GM12874 (cell line): ENCODE measurements at regions not wholly inside any gene's neighbourhood (a gene's known extent, or its start where the extent isn't known, plus 50 kb on each side); places are given as distances from the start of the nearest gene placed in this dataset.

ENCODE experiments used
- TF ChIP-seq, protein P1 (sequence below): IDR thresholded peaks from 2 replicates; pipeline ENCODE4 v1.5.1; 2011; ENCODE audit warnings: low read depth, mild to moderate bottlenecking, control low read depth, low read length, moderate library complexity; ENCODE audit not compliant: insufficient read depth

DNA sequence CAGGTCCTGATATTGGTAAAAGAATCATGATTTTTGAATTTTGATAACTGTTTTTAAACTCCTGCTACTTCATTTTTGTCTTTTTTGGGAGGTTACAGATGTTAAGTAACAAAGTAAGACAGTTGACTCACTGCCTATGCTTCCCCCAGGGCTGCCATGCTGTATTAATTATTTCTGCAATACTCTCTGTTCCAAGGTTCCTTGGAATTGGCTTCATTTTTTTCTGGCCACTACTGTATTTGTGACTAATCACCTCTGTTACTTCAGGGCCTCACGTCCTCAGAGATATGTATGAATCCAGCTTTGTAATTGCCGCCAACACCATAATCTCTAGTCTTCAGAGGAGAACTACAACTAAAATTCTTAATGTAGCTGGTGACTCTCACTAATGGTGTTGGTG lies 1729.3 kb downstream of the C4orf33 start:
- TF ChIP-seq, protein P1, sequence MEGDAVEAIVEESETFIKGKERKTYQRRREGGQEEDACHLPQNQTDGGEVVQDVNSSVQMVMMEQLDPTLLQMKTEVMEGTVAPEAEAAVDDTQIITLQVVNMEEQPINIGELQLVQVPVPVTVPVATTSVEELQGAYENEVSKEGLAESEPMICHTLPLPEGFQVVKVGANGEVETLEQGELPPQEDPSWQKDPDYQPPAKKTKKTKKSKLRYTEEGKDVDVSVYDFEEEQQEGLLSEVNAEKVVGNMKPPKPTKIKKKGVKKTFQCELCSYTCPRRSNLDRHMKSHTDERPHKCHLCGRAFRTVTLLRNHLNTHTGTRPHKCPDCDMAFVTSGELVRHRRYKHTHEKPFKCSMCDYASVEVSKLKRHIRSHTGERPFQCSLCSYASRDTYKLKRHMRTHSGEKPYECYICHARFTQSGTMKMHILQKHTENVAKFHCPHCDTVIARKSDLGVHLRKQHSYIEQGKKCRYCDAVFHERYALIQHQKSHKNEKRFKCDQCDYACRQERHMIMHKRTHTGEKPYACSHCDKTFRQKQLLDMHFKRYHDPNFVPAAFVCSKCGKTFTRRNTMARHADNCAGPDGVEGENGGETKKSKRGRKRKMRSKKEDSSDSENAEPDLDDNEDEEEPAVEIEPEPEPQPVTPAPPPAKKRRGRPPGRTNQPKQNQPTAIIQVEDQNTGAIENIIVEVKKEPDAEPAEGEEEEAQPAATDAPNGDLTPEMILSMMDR: no peak

DNA sequence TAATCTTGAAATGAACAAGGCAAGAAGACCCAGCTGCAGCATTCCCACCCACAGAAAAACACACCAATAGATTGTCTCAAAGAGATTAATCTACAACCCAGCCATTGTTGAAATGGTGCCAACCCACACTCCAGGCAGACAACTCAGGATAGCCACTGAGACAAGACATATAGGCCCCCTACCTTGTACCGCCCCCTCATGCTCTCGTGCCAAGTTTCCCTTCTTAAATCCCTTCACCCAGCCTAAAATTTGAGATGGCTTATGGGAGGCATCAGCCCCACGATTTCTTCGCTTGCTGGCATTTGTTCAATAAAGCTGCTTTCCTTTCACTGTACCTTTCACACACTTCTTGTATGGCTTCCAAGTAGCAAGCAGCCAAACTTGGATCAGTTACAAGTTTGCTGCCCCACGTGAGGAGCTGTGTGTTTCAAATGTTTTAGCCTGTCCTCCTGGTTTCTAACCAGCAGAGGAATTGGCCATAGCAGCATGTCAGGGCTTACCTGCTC lies 1754.1 kb downstream of the C4orf33 start:
- TF ChIP-seq, protein P1: no peak

DNA sequence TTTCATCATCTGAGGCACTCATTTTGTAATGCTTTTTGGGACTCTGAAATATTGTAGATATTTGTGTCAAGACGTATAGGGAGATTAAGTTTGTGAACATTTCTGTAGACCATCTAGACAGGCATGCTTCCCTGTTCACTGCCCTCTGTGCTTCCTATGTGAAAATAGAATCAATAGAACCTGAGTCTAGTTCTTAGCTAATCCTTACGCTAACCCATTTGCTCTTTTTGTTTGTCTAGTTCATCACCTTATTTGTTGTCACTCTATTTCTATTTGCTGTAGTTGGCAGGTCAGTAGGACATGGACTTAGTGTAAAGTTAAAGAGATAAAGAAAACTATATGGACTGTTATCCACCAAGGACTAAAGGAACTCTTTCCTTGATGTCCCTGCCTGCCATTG lies 1755.2 kb downstream of the C4orf33 start:
- TF ChIP-seq, protein P1: no peak

DNA sequence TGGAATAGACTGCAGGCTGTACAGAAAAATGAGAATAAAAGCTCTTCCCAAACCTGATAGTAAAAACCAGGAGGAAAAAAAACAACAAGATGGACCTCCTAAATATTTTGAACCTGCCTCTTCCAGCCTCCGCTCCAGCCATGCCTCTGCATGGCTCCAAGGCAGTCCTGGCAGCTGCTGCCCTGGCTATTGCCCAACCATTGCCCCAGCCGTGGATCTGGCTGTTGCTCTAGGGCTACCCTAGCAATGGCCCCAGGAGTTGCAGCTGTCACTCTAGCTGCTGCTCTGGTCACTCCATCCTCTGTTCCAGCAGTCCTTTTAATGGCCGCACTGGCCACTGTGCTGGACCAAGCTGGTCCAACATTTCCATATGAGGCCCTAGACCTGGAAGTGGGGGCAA lies 1756.0 kb downstream of the C4orf33 start:
- TF ChIP-seq, protein P1: no peak

DNA sequence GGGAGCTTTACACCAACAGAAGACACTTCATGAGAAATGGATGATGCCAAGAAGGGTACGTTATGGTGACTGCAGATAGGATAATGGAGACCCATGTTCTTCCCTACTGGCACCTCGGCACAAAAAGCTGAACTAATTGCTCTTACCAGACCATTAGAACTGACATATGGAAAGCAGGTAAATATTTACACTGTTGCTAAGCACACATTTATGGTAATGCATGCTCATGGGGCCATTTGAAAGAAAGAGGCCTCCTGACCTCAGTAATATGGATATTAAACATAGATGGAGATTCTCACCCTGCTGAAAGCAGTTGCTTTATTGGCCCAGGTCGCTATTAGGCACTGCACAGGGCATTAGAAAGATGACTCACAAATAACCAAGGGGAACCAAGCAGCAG lies 1759.6 kb downstream of the C4orf33 start:
- TF ChIP-seq, protein P1: no peak

DNA sequence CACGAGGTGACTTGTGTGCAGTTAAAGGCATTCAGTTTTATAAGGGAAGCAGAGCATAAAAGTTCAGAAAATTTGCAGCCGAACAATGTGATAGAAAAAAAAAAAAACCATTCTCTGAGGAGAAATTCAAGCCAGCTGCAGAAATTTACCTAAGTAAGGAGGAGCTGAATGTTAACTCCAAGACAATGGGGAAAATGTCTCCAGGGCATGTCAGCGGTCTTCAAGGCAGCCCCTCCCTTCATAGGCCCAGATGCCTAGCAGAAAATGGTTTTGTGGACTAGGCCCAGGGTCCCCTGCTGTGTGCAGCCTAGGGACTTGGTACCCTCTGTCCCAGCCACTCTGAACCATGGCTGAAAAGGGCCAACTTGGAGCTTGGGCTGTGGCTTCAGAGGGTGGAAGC lies 1764.0 kb downstream of the C4orf33 start:
- TF ChIP-seq, protein P1: no peak

DNA sequence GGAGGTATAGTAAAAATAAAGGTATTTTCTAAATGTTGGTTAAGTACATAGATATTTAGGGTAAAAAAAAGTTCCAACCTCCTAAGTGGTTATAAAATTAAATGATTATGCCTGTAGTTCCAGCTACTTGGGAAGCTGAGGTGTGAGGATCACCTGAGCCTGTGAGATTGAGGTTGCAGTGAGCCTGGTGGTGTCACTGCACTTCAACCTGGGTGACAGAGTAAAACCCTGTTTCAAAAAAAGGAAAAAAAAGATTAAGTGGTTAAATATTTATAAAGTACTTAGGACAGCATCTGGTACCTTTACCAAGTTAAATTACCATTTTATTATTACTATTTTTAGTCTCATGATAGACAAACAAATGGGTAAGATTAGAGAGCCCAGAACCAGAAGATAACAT lies 1801.0 kb downstream of the C4orf33 start:
- TF ChIP-seq, protein P1: no peak
